ENCODE measurements at regions not wholly inside any gene's neighbourhood (a gene's known extent, or its start where the extent isn't known, plus 50 kb on each side); places are given as distances from the start of the nearest gene placed in this dataset.
"Not testable (repeated sequence)": the region's sequence is repeated elsewhere in the genome, so short reads cannot be mapped to it uniquely, and the experiment has no call there.

DNA sequence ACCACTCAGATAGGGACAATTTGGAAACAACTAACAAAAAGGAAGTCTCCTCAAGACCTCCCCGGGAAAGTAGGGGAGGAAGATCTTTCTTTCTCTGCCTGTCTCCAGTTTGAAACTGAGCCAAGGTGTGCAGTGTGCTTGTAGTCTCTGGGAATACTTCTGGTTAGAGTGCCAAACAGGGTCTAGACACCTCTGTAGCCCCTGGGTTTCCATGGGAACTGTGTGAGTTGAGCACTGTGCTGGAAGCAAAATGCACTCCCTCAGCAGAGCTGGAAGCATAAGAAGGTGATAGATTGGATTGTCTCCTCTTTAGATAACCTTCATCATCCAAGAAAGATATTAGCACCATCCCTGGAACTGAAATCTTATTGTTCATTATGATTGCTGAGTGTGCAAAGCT lies 129.2 kb upstream of the TNPO1 start:
- no peak for TF ChIP-seq JUND (IDR thresholded peaks at IDR 0.05; ENCODE audit: low read depth)
- no peak for DNase-seq (ENCODE audit: low read depth in 1 of 2, low spot score in 1 of 2)
- in situ Hi-C loops (cut with HindIII; ENCODE audit: low pct_unique_long_range_greater_than_20kb, low sequenced_read_pairs), result no loop called here

DNA sequence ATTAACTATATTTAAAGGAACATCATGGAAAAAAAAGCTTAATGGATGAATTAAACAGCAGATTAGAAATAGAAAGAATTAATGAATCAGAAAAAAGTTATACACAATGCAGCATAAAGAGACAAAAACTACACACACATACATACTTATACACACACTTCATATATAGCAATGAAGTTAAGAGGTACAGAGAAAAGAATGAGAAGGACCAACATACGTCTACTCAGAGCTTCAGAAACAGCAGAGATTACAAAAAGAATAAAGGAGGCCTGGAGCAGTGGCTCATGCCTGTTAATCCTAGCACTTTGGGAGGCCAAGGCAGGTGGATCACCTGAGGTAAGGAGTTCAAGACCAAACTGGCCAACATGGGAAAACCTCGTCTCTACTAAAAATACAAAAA lies 133.9 kb upstream of the TNPO1 start:
- no peak for TF ChIP-seq JUND (IDR thresholded peaks at IDR 0.05; ENCODE audit: low read depth)
- in situ Hi-C loops (cut with HindIII; ENCODE audit: low pct_unique_long_range_greater_than_20kb, low sequenced_read_pairs), result no loop called here
- DNase-seq (ENCODE audit: low read depth in 1 of 2, low spot score in 1 of 2), result no peak

DNA sequence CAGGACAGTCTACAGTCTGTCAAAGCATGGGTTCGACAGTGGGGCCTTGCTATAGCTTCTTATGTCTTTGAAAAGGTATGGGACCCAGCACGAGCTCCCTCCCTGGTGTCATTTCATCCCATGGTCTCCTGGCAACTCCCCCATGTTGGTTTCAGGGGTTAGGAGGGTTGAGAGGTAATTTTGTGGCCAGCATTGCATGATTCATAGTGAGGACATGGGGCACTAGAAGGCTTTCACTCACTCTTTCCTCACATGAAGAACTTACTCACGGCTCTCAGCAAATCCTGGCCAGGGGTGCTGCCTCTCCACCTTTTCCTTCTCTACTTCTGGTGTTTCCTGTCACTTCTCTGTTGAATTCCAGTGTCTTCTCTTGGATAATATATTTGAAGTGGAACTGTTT lies 134.7 kb upstream of the TNPO1 start:
- in situ Hi-C loops (cut with HindIII; ENCODE audit: low pct_unique_long_range_greater_than_20kb, low sequenced_read_pairs), result no loop called here
- no peak for TF ChIP-seq JUND (IDR thresholded peaks at IDR 0.05; ENCODE audit: low read depth)
- no peak for DNase-seq (ENCODE audit: low read depth in 1 of 2, low spot score in 1 of 2)

DNA sequence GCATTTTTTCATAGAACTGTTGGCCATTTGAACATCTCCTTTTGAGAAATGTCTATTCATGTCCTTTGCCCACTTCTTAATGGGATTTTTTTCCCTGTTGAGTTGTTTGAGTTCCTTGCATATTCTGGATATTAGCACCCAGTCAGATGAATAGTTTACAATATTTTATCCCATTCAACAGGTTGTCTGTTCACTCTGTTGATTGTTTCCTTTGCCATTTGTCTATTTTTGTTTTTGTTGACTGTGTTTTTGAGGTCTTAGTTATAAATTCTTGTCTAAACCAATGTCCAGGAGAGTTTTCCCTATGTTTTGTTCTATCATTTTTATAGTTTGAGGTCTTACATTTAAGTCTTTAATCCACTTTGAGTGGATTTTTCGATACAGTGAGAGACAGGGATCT lies 139.0 kb upstream of the TNPO1 start:
- in situ Hi-C loops (cut with HindIII; ENCODE audit: low pct_unique_long_range_greater_than_20kb, low sequenced_read_pairs), result no loop called here
- TF ChIP-seq JUND (IDR thresholded peaks at IDR 0.05; ENCODE audit: low read depth), result no peak

DNA sequence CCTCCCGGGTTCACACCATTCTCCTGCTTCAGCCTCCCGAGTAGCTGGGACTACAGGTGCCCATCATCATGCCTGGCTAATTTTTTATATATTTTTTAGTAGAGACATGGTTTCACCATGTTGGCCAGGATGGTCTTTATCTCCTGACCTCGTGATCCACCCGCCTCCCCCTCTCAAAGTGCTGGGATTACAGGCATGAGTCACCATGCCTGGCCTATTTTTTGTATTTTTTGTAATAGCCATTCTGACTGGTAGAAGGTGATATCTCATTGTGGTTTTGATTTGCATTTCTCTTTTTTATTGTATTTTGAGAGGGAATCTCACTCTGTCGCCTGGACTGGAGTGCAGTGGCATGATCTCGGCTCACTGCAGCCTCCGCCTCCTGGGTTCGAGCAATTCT lies 139.6 kb upstream of the TNPO1 start:
- in situ Hi-C loops (cut with HindIII; ENCODE audit: low pct_unique_long_range_greater_than_20kb, low sequenced_read_pairs); DNase-seq (ENCODE audit: low read depth in 1 of 2, low spot score in 1 of 2): not testable (repeated sequence)

More for the DNA sequence above, 139.0 kb upstream of the TNPO1 start:
- DNase-seq (ENCODE audit: low read depth in 1 of 2, low spot score in 1 of 2), result no peak

DNA sequence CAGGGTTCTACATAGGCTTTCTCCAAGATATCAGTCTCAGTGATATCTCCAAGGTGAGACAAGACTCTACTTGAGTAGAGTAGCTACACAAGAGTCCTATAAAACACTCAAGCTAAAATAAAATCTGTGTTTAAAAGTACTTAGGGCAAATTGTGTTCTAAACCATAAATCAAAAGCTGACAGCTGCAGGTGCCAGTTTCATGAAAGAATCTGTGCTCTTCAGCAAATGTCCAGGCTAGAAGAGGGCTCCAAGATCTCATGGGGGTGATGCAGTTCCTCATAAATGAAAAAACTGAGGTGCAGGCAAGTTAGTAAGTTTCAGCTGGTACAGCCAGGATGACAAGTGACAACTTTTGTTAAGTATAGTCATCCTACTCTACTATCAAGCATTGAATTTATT lies 142.8 kb upstream of the TNPO1 start:
- DNase-seq (ENCODE audit: low read depth in 1 of 2, low spot score in 1 of 2), result peak in 1 of 2 experiments; percentile 25
- in situ Hi-C loops (cut with HindIII; ENCODE audit: low pct_unique_long_range_greater_than_20kb, low sequenced_read_pairs), result no loop called here
- no peak for TF ChIP-seq JUND (IDR thresholded peaks at IDR 0.05; ENCODE audit: low read depth)

DNA sequence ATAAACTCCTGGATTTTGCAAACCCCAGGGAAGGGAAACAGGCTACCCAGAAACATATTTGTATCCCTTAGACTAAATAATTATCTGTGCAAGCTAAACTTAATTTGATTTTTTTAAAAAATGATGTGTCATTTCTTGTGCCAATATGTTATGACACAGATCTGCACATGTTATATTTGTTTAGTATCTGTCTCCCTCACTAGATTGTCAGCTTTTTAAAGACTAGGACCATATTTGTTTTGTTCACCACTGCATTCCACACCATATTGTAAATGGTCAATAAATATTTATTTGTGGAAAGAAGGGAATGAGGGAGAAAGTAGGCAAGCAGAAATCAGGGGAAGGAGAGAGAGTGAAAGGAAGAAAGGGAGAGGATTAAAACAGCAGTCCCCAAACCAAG lies 143.3 kb upstream of the TNPO1 start:
- no peak for TF ChIP-seq JUND (IDR thresholded peaks at IDR 0.05; ENCODE audit: low read depth)
- DNase-seq (ENCODE audit: low read depth in 1 of 2, low spot score in 1 of 2), result peak in 1 of 2 experiments; percentile 33
- in situ Hi-C loops (cut with HindIII; ENCODE audit: low pct_unique_long_range_greater_than_20kb, low sequenced_read_pairs), result no loop called here

DNA sequence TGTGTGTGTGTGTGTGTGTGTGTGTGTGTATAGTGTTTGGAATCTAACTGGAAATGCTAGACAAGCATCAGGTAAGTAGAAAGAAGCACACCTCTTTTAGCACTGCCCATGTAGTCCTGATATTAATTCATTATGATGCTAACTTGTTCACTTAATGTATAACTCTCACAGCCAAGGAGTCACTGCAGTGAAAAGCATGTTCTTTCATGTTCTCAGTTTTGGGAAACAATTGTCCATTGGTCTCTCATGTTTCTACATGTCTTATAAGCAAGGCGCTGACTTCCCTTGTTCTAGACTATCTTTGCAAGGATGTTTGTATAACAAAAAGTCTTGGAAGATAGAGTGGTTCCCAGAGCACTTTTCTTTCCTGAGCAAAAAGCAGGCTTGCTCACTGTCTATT lies 148.8 kb upstream of the TNPO1 start:
- no peak for DNase-seq (ENCODE audit: low read depth in 1 of 2, low spot score in 1 of 2)
- TF ChIP-seq JUND (IDR thresholded peaks at IDR 0.05; ENCODE audit: low read depth), result no peak
- in situ Hi-C loops (cut with HindIII; ENCODE audit: low pct_unique_long_range_greater_than_20kb, low sequenced_read_pairs), result no loop called here

DNA sequence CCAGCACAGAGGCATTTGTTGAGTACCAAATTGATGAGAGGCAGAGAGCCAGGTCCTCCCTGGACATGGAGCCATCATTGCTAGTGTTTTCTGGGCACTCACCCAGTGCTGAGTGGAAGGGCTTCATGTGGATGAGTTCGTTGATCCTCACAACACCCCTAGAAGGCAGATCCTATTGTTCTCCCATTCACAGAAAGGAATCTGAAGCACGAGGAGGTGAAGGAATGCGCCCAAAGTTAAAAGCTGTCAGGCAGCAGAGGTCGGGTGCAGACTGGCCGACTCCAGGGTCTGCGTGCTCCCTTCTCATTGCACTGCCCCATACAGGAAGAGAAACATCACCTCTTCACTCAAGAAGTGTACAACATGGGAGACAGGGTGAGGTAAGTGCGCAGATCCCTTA lies 153.5 kb upstream of the TNPO1 start:
- in situ Hi-C loops (cut with HindIII; ENCODE audit: low pct_unique_long_range_greater_than_20kb, low sequenced_read_pairs), result no loop called here
- no peak for DNase-seq (ENCODE audit: low read depth in 1 of 2, low spot score in 1 of 2)
- TF ChIP-seq JUND (IDR thresholded peaks at IDR 0.05; ENCODE audit: low read depth), result no peak

DNA sequence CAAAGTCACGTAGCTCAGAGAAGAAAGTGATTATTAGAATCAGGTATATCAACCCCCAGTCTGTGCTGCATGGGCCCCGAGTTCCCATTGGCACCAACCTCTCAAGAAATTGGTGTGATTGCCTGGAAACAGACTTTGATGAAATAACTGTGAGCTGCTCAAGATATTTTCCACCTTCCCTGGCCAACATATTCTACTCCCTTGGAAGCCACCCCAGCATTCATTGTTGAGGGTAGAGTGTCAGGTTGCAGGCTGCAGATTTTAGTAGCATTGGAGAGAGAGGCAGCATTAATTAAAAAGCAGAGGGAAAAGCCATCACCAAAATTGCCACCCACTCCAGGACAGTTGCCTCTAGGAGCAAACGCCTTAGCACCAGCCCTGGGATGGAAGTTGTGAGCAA lies 154.2 kb upstream of the TNPO1 start:
- in situ Hi-C loops (cut with HindIII; ENCODE audit: low pct_unique_long_range_greater_than_20kb, low sequenced_read_pairs), result no loop called here
- DNase-seq (ENCODE audit: low read depth in 1 of 2, low spot score in 1 of 2), result no peak
- no peak for TF ChIP-seq JUND (IDR thresholded peaks at IDR 0.05; ENCODE audit: low read depth)

DNA sequence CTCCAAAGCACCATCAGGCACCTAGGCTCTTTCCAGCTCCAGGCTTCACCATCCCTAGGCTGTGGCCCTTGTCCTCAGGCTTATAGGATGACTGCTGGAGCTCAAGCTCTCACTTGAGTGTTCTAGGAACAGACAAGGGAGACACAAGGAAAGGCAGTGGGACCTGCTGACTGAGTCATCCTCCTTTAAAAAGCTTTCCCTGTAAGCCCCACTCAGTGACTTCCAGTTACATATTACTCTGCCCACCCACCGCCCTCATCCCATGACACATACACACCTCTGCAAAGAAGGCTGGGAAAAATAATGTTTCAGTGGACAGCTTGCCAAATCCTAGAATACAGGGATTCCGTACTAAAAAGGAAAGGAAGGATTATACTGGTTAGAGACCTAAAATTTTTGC lies 154.2 kb upstream of the ZNF366 start:
- TF ChIP-seq JUND (IDR thresholded peaks at IDR 0.05; ENCODE audit: low read depth), result no peak
- in situ Hi-C loops (cut with HindIII; ENCODE audit: low pct_unique_long_range_greater_than_20kb, low sequenced_read_pairs), result no loop called here
- no peak for DNase-seq (ENCODE audit: low read depth in 1 of 2, low spot score in 1 of 2)

DNA sequence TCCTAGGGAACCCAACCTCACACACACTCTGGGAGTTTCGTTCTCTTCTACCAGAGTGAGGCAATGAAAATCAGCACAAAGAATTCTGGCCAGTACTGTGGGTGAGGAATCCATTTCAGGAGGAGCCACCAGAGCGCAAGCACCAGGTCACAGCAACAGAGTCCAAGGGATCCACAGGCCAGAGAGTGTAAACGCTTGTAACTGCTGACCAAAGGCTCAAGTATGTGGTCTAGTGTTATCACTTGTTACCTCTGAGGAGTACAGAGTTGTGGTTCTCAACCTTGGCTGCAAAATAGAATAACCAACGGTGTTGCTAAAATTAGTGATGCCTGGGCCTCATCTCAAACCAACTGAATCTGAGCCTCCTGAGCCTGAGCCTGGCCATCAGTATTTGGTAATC lies 152.5 kb upstream of the ZNF366 start:
- DNase-seq (ENCODE audit: low read depth in 1 of 2, low spot score in 1 of 2), result no peak
- no peak for TF ChIP-seq JUND (IDR thresholded peaks at IDR 0.05; ENCODE audit: low read depth)
- in situ Hi-C loops (cut with HindIII; ENCODE audit: low pct_unique_long_range_greater_than_20kb, low sequenced_read_pairs), result no loop called here

DNA sequence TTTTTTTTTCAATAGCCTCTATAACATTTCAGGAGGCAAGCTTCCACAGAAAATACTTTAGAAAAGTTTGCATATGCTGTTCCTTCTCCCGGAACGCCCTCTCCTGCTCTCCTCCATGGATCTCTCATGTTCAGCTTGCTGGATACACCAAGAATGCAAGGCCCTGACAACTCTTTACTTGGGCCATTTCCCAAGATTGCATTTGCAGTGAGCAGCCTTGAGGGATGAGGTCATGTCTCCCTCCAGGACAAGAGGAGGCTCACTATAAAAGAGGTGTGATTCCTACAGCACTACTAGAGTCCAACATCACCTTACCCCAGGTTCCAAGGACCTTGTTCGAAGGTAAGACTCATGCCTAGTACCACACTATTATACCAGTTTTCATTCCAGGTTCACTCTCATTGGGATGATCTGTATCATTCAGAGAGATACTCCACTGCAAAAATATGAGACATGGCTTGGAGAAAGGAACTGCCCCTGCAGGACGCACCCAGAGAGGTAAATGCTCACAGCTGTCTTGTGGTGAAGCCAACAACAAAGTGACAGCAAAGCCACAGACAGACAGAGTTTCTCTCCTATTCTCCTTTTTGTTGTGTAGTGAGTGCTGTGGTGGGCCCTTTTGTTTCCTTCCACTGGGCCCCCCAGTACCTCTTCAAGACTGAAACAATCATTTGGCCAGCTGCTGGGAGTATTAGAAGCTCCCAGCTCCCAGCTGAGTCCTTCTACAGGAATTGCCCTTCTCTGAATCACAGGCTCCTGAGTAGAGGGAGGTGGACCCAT lies 151.7 kb upstream of the ZNF366 start:
- TF ChIP-seq JUND (IDR thresholded peaks at IDR 0.05; ENCODE audit: low read depth), result no peak
- peak in 1 of 2 experiments; percentile 20 for DNase-seq (ENCODE audit: low read depth in 1 of 2, low spot score in 1 of 2)
- in situ Hi-C loops (cut with HindIII; ENCODE audit: low pct_unique_long_range_greater_than_20kb, low sequenced_read_pairs), result no loop called here

DNA sequence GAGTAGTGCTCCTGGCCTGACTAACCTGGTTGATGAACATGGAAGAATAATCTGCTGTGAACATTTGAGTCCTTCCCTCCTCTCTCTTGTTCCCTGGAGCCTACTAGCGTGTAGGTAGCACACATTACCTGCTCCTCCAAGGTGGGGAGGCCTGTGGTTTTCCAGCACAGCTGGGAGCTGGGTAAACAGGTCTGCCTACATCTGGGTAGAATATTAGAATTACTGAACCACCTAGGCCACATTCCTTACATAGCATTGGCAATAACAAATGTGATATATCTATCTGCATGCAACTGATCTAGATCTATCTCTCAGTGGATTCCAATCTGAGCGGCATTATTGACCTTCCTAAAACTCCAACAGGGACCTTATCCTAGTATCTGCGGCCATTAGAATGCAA lies 151.0 kb upstream of the ZNF366 start:
- in situ Hi-C loops (cut with HindIII; ENCODE audit: low pct_unique_long_range_greater_than_20kb, low sequenced_read_pairs), result no loop called here
- peak in 1 of 2 experiments; percentile 42 for DNase-seq (ENCODE audit: low read depth in 1 of 2, low spot score in 1 of 2)
- no peak for TF ChIP-seq JUND (IDR thresholded peaks at IDR 0.05; ENCODE audit: low read depth)
